ENCODE measurements at regions not wholly inside any gene's neighbourhood (a gene's known extent, or its start where the extent isn't known, plus 50 kb on each side); places are given as distances from the start of the nearest gene placed in this dataset.

DNA sequence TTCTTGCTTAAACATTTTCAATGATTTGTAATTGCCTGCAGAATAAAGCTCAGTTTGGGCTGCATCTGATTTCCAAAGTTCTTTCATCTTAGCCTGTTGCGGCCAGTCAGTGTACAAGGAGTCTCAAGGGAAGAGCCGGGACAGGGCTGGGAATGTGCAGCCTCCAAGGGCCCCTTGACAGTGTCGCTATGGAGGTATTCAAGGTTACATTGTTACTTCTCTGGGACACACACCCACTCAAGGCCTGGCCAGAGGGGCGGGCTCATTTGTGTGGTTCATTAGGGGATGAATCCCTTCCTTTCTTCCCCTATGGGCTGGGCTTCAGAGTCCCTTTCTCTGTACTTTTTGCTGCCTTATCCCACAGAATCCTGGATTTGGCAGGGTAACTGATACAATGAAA lies 107.6 kb upstream of the CSF3R start:
- no peak for TF ChIP-seq POLR2A (IDR thresholded peaks at IDR 0.05)
- TF ChIP-seq, protein P1, sequence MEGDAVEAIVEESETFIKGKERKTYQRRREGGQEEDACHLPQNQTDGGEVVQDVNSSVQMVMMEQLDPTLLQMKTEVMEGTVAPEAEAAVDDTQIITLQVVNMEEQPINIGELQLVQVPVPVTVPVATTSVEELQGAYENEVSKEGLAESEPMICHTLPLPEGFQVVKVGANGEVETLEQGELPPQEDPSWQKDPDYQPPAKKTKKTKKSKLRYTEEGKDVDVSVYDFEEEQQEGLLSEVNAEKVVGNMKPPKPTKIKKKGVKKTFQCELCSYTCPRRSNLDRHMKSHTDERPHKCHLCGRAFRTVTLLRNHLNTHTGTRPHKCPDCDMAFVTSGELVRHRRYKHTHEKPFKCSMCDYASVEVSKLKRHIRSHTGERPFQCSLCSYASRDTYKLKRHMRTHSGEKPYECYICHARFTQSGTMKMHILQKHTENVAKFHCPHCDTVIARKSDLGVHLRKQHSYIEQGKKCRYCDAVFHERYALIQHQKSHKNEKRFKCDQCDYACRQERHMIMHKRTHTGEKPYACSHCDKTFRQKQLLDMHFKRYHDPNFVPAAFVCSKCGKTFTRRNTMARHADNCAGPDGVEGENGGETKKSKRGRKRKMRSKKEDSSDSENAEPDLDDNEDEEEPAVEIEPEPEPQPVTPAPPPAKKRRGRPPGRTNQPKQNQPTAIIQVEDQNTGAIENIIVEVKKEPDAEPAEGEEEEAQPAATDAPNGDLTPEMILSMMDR (IDR thresholded peaks at IDR 0.05), result no peak
